Heart right ventricle (tissue), 16 donors: ENCODE measurements at regions not wholly inside any gene's neighbourhood (a gene's known extent, or its start where the extent isn't known, plus 50 kb on each side); places are given as distances from the start of the nearest gene placed in this dataset.
A peak's percentile ranks its signal among the peaks of the same experiment; 100 is the strongest.

Experiments
- ATAC-seq, 8 donors: fragments of 200-7000 bp; cut with Tn5 transposase; one replicate each; pipeline ENCODE4 v1.9.1; 2020; ENCODE audit warnings: mild to moderate bottlenecking in 8 of 8, moderate library complexity in 8 of 8, moderate number of reproducible peaks in 1 of 8
- DNase-seq, 2 donors: peaks; one replicate each; pipeline ENCODE4 v3.0.0-alpha.2; 2020
- H3K27ac ChIP-seq, 10 donors: fragments of 200-600 bp; sonication (generic) in 2 of 10; one replicate each; pipeline versions ENCODE4 v1.5.0 to v1.8.0; 2020 to 2022; ENCODE audit warnings: mild to moderate bottlenecking in 3 of 10
- H3K27me3 ChIP-seq, 7 donors: fragments of 200-600 bp; one replicate each; pipeline ENCODE4 v1.8.0; 2021 to 2022; ENCODE audit warnings: mild to moderate bottlenecking in 2 of 7
- H3K36me3 ChIP-seq, 9 donors: fragments of 200-600 bp; sonication (generic) in 1 of 9; one replicate each; pipeline versions ENCODE4 v1.5.0 to v1.8.0; 2020 to 2022; ENCODE audit warnings: mild to moderate bottlenecking in 2 of 9
- H3K4me1 ChIP-seq, 9 donors: fragments of 200-600 bp; sonication (generic) in 1 of 9; one replicate each; pipeline versions ENCODE4 v1.5.0 to v1.8.0; 2020 to 2022; ENCODE audit warnings: mild to moderate bottlenecking in 4 of 9
- H3K4me3 ChIP-seq, 10 donors: fragments of 200-600 bp; sonication (generic) in 2 of 10; one replicate each; pipeline versions ENCODE4 v1.5.0 to v1.8.0; 2020 to 2022; ENCODE audit warnings: mild to moderate bottlenecking in 7 of 10, moderate library complexity in 2 of 10
- H3K9me3 ChIP-seq, 11 donors: fragments of 200-600 bp in 10 of 11; sonication (generic) in 2 of 11; one replicate each; pipeline versions ENCODE4 v1.5.0 to v1.8.0; 2013 to 2022; ENCODE audit warnings: mild to moderate bottlenecking in 2 of 11, control low read depth in 1 of 11, moderate library complexity in 1 of 11
- CTCF ChIP-seq, 9 donors: fragments of 200-600 bp; sonication (generic) in 2 of 9; IDR thresholded peaks; one replicate each; pipeline versions ENCODE4 v1.5.0 to v1.8.0; 2021 to 2022; ENCODE audit warnings: antibody characterized with exemption in 9 of 9, mild to moderate bottlenecking in 5 of 9, moderate library complexity in 1 of 9
- WGBS, 2 donors: extraction: QIAGEN DNeasy Blood & Tissue Kit; methylation state at CpG; one replicate each; pipeline ENCODE4 v1.1.7; 2013; ENCODE audit warnings: inconsistent platforms in 1 of 2; 5-methylcytosine and 5-hydroxymethylcytosine counted together
- intact Hi-C, 10 donors: fragments of 100-400 bp; cut with DNase I; formaldehyde crosslinking; loops; one replicate each; pipeline versions ENCODE4 v1.11.1 to v1.14.2; 2022
- donor health status: Arrhythmogenic right ventricular cardiomyopathy.
- donor health status: ischemic (EF 13 %, LVEDD 7.1; RV severe dilation, severe dysfunction).
- donor health status: healthy with polysubstance abuse.
- donor health status: DM: no; HTN: yes; CAD: no.
- donor health status: DM: no; HTN: no; CAD: no.
- donor health status: ischemic (EF 25% LVEDD 6.9; RV normal size, moderate dysfunction).
- donor health status: ischemic (EF 25% LVEDD 5.7; RV mildly dilated, moderate dysfunction).
- donor health status: healthy.
- donor health status: DM: yes; HTN: yes; CAD: no.
- donor health status: Ischemic cardiomyopathy.
- donor health status: ischemic (EF 35%, LVEDD 5.7; RV mildly dilated, moderate dysfunction).
- donor health status: nonischemic (EF 11% LVEDD 7.7; RV severe dilation, severe dysfunction).
- donor health status: DM: yes; HTN: yes; CAD: no.
- donor health status: PGD.
- donor health status: ischemic (EF 29% LVEDD 5.4; RV normal size, mild dysfunction).
- donor health status: nonischemic (EF 23%, LVEDD 6.1; RV moderate dilation, normal function).

GRCh38 chr12:23356927-23357708 lies 592.4 kb downstream of the SOX5 start:
- Histone ChIP-seq H3K4me3 (no peak overlapping the region), H3K27ac (no peak overlapping the region), H3K4me1 (no peaks in the 10 kb centered on the region), H3K27me3 (no peaks in the 10 kb centered on the region), H3K36me3 (no peaks in the 10 kb centered on the region), H3K9me3 (no peaks in the 10 kb centered on the region)
- no peak for TF ChIP-seq CTCF (IDR thresholded peaks at IDR 0.05)
- DNase-seq: no peak
- ATAC-seq: no peak
- WGBS, 2 donors: 68 to 77% methylated on average over 9 of the region's 9 CpGs
- intact Hi-C loops: no loop called here

DNA sequence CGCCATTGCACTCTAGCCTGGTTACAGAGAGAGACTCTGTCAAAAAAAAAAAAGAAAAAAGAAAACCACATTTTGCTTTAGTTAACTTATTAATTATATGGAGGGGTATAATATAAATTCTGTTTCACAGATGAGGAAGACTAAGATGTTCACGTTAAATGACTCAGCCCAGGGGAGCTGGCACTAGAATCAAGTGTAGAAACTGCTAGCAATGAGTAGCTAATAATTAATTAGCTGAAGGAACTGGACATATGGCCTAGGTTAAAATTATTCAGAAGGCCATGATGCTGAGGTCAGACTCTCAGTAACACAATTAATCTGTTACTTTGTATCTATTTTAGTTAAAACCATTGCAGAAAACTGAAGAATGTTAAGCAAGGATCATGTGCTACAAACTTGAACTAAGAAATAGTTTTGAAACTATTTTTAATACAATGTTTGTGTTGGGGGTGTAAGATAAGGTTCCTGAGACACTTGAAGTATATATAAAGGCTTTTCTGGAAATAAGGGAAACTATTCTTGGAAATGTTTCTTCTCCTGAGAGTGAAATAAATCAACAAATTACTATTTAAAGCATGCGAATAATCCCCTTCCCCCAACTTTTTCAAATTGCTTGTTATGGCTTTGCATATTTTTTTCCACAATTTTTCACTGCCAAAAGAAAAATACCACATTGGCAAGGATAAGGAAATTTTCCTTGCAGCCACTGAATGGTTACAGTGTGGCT lies 589.3 kb downstream of the SOX5 start:
- peak overlapping the region in 1 of 10 donors; percentile 19 for H3K27ac ChIP-seq
- H3K9me3 ChIP-seq: peaks cover 0 to 11% (median 0%) of the 10 kb centered on the region in 11 donors
- no peaks in the 10 kb centered on the region for H3K36me3 ChIP-seq
- no peaks in the 10 kb centered on the region for H3K4me1 ChIP-seq
- H3K4me3 ChIP-seq: no peak overlapping the region
- H3K27me3 ChIP-seq: no peaks in the 10 kb centered on the region
- 67 to 81% methylated on average over 3 of the region's 3 CpGs for WGBS, 2 donors
- no peak for DNase-seq
- peak in 4 of 8 donors; percentile 33 to 59 (median 45) for ATAC-seq
- intact Hi-C loops: no loop called here
- TF ChIP-seq CTCF (IDR thresholded peaks at IDR 0.05): no peak

- H3K4me3 ChIP-seq: no peak overlapping the region
- no peak for TF ChIP-seq CTCF (IDR thresholded peaks at IDR 0.05)
- ATAC-seq (no peak), DNase-seq (no peak)
- no peaks in the 10 kb centered on the region for H3K27me3 ChIP-seq
- WGBS, 2 donors: 62 to 93% methylated on average over 6 of the region's 6 CpGs
- intact Hi-C loops: no loop called here
- H3K4me1 ChIP-seq: no peaks in the 10 kb centered on the region
- H3K27ac ChIP-seq: no peak overlapping the region
- no peaks in the 10 kb centered on the region for H3K36me3 ChIP-seq
- peaks cover 0 to 11% (median 0%) of the 10 kb centered on the region in 11 donors for H3K9me3 ChIP-seq
Observed at GRCh38 chr12:23361971-23362370, 587.5 kb downstream of the SOX5 start.

GRCh38 chr12:23368590-23368989 lies 580.9 kb downstream of the SOX5 start:
- WGBS, 2 donors: 70 to 75% methylated on average over 1 of the region's 1 CpG
- no peak for TF ChIP-seq CTCF (IDR thresholded peaks at IDR 0.05)

More at GRCh38 chr12:23368590-23368989, 580.9 kb downstream of the SOX5 start:
- no peaks in the 10 kb centered on the region for H3K27me3 ChIP-seq
- DNase-seq: no peak
- no peak overlapping the region for H3K4me3 ChIP-seq
- no peaks in the 10 kb centered on the region for H3K36me3 ChIP-seq
- no peaks in the 10 kb centered on the region for H3K4me1 ChIP-seq
- H3K9me3 ChIP-seq: peaks cover 0 to 9% (median 0%) of the 10 kb centered on the region in 11 donors
- no peak overlapping the region for H3K27ac ChIP-seq
- no peak for ATAC-seq
- intact Hi-C loops: no loop called here
